ENCODE measurements at regions not wholly inside any gene's neighbourhood (a gene's known extent, or its start where the extent isn't known, plus 50 kb on each side); places are given as distances from the start of the nearest gene placed in this dataset.

- intact Hi-C loops (cut with DNase I): no loop called here
- no peaks in the 10 kb centered on the region for H3K36me3 ChIP-seq
- no peaks in the 10 kb centered on the region for H3K27me3 ChIP-seq
- no peak for TF ChIP-seq CTCF (IDR thresholded peaks at IDR 0.05)
- no peak overlapping the region for H3K4me3 ChIP-seq
- H3K27ac ChIP-seq: no peak overlapping the region
- DNase-seq (ENCODE audit: low spot score in 2 of 2): no peak
- peaks cover 3 to 16% of the 10 kb centered on the region in 2 donors for H3K9me3 ChIP-seq
- H3K4me1 ChIP-seq: no peaks in the 10 kb centered on the region
Observed at GRCh38 chr3:20604659-20605058, 418.7 kb upstream of the SGO1 start.

- Histone ChIP-seq H3K27me3 (no peaks in the 10 kb centered on the region), H3K9me3 (no peaks in the 10 kb centered on the region), H3K27ac (no peak overlapping the region), H3K4me3 (no peak overlapping the region), H3K4me1 (no peaks in the 10 kb centered on the region), H3K36me3 (no peaks in the 10 kb centered on the region)
- intact Hi-C loops (cut with DNase I): no loop called here
- TF ChIP-seq CTCF (IDR thresholded peaks at IDR 0.05): no peak
- no peak for DNase-seq (ENCODE audit: low spot score in 2 of 2)
Observed at GRCh38 chr3:20589275-20589674, 403.3 kb upstream of the SGO1 start.

GRCh38 chr3:20588781-20589180 is 402.8 kb upstream of the SGO1 start:
- no peaks in the 10 kb centered on the region for H3K36me3 ChIP-seq
- H3K9me3 ChIP-seq: no peaks in the 10 kb centered on the region
- no peak for TF ChIP-seq CTCF (IDR thresholded peaks at IDR 0.05)
- H3K4me3 ChIP-seq: no peak overlapping the region
- no peaks in the 10 kb centered on the region for H3K4me1 ChIP-seq
- H3K27me3 ChIP-seq: no peaks in the 10 kb centered on the region
- intact Hi-C loops (cut with DNase I): no loop called here
- no peak overlapping the region for H3K27ac ChIP-seq
- DNase-seq (ENCODE audit: low spot score in 2 of 2): no peak

- no peak overlapping the region for H3K27ac ChIP-seq
Observed at GRCh38 chr3:20583648-20584047, 397.6 kb upstream of the SGO1 start.

GRCh38 chr3:20576228-20576627 is 390.2 kb upstream of the SGO1 start:
- Histone ChIP-seq H3K36me3 (no peaks in the 10 kb centered on the region), H3K4me3 (no peak overlapping the region), H3K9me3 (peaks cover 0 to 5% of the 10 kb centered on the region in 2 donors), H3K27me3 (no peaks in the 10 kb centered on the region), H3K27ac (no peak overlapping the region), H3K4me1 (no peaks in the 10 kb centered on the region)
- intact Hi-C loops (cut with DNase I): no loop called here
- DNase-seq (ENCODE audit: low spot score in 2 of 2): no peak
- no peak for TF ChIP-seq CTCF (IDR thresholded peaks at IDR 0.05)

More at GRCh38 chr3:20583648-20584047, 397.6 kb upstream of the SGO1 start:
- H3K27me3 ChIP-seq: no peaks in the 10 kb centered on the region
- H3K4me1 ChIP-seq: no peaks in the 10 kb centered on the region
- DNase-seq (ENCODE audit: low spot score in 2 of 2): no peak
- no peak overlapping the region for H3K4me3 ChIP-seq
- no peaks in the 10 kb centered on the region for H3K36me3 ChIP-seq
- TF ChIP-seq CTCF (IDR thresholded peaks at IDR 0.05): no peak
- H3K9me3 ChIP-seq: no peaks in the 10 kb centered on the region
- intact Hi-C loops (cut with DNase I): no loop called here

GRCh38 chr3:20575146-20575545 is 389.1 kb upstream of the SGO1 start:
- DNase-seq (ENCODE audit: low spot score in 2 of 2): no peak
- intact Hi-C loops (cut with DNase I): no loop called here
- no peak for TF ChIP-seq CTCF (IDR thresholded peaks at IDR 0.05)
- Histone ChIP-seq H3K36me3 (no peaks in the 10 kb centered on the region), H3K9me3 (peaks cover 0 to 5% of the 10 kb centered on the region in 2 donors), H3K4me1 (no peaks in the 10 kb centered on the region), H3K4me3 (no peak overlapping the region), H3K27me3 (no peaks in the 10 kb centered on the region), H3K27ac (no peak overlapping the region)

Measured in ascending aorta (tissue), 2 donors.